Right ventricle myocardium superior (tissue), 1 donor: ENCODE measurements at regions not wholly inside any gene's neighbourhood (a gene's known extent, or its start where the extent isn't known, plus 50 kb on each side); places are given as distances from the start of the nearest gene placed in this dataset.
"Not testable (repeated sequence)": the region's sequence is repeated elsewhere in the genome, so short reads cannot be mapped to it uniquely, and the experiment has no call there.

ENCODE experiments used
- ATAC-seq: fragments of 200-7000 bp; cut with Tn5 transposase; one replicate; pipeline ENCODE4 v1.9.1; 2020; ENCODE audit warnings: mild to moderate bottlenecking; ENCODE audit not compliant: poor library complexity
- DNase-seq: peaks from one replicate; pipeline ENCODE4 v3.0.0-alpha.2; 2020
- intact Hi-C: fragments of 100-400 bp; cut with DNase I; formaldehyde crosslinking; loops from one replicate; pipeline ENCODE4 v1.11.2; 2022
- donor health status: DM: no; HTN: yes; CAD: no; lungs with severe emphysema.

- ATAC-seq (no peak), DNase-seq (no peak)
- intact Hi-C loops: no loop called here
Observed at GRCh38 chr10:130510755-130511154, 374.6 kb downstream of the GLRX3 start.

DNA sequence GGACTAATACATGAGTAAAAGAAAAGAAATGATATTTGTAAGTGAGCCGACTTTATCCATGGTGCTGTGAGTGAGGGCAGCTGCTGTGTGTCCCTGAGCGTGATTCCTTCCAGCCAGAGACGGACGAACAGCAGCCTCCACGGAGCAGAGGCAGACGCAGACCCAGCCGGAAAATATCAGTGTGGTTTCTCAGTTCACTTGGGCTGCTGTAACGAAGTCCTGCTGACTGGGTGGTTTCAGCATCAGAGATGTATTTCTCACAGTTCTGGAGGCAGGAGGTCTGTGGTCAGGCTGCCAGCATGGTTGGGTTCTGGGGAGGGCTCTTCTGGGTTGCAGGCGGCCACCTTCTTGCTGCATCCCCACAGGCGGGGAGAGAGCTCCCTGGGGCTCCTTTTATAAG, 375.6 kb downstream of the GLRX3 start:
- DNase-seq (no peak), ATAC-seq (no peak)
- intact Hi-C loops: no loop called here

DNA sequence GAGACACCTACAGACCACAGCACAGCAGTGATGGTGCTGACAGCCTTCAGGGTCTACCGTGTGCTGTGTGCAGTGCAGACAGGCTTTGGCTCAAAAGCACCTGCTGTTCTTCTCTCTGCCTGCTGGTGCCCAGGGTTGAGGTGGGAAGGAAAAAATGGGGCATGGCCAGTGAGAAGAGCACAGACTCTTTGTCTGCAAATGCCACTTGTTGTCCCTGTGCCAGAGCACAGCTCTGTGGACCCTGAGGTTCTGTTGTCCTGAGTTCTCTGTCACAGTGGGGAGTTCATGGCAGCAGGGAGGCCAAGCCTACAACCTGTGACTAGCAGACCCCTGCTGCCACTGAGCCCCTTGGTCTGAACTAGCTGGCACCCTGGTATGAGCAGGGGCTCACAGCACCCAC, 376.7 kb downstream of the GLRX3 start:
- DNase-seq (no peak), ATAC-seq (no peak)
- intact Hi-C loops: no loop called here

GRCh38 chr10:130513686-130514476, 377.7 kb downstream of the GLRX3 start:
- intact Hi-C loops: no loop called here
- DNase-seq: no peak
- ATAC-seq: no peak

DNA sequence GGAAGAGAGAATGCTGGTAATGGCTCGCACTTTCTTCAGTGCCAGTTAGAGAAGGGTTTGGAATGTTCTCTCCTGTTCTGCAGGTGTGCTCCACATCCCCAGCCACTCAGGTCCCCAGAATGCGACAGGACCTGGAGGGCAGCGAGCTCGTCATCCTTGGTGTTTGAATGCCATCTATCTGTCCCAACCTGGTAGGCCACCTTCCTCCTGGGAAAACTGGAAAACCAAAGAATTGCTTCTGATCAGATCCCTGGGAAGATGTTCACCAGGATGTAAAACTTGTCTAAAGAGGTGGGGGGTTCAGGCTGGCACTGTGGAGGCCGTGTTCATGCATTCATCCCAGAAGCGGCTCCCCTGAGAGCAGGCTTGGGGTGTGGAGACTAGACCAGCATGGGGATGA, 379.5 kb downstream of the GLRX3 start:
- DNase-seq: no peak
- intact Hi-C loops: no loop called here
- no peak for ATAC-seq

- DNase-seq (no peak), ATAC-seq (no peak)
- intact Hi-C loops: no loop called here
Observed at GRCh38 chr10:130516141-130516735, 380.0 kb downstream of the GLRX3 start.

- ATAC-seq, DNase-seq, intact Hi-C loops: not testable (repeated sequence)
Observed at GRCh38 chr10:130518921-130519320, 382.7 kb downstream of the GLRX3 start.

- intact Hi-C loops: no loop called here
- ATAC-seq (no peak), DNase-seq (no peak)
Observed at GRCh38 chr10:130519791-130520190, 383.6 kb downstream of the GLRX3 start.

DNA sequence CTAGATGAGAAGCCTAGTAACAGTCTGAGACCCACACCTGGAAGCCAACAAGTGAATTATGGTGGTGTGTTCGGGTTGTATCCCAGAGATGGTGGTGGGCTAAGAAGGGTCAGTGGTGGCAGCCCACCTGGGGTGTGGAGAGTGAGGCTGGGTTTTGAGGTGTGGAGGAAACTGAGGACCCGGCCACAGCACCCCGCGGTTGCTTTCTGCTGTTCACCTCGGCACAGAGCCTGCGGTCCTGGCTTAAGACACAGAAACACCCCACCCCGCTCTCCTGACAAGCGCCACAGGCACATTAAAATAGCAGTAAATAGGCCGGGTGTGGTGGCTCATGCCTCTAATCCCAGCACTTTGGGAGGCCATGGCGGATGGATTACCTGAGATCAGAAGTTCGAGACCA, 395.1 kb downstream of the GLRX3 start:
- DNase-seq (no peak), ATAC-seq (no peak)
- intact Hi-C loops: no loop called here

DNA sequence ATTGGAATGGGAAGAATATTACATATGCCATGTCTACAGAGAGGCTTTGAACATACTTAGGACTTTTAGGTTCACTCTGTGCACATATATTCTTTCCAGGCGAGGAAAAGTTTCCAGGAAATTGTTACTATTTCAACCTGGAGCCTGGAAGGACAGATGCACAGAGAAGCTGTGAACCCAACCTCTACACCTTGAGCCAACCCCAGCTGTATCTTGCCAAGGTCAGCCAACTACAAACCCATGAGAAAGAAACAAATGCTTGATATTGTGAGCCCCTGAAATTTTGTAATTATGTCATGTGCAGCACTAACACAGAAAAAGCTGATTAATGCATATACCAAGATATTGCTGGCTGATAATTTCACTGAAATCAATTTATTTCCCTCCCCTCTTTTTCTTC, 404.9 kb downstream of the GLRX3 start:
- intact Hi-C loops: no loop called here
- DNase-seq: no peak
- no peak for ATAC-seq

GRCh38 chr10:130542761-130543160, 406.6 kb downstream of the GLRX3 start:
- intact Hi-C loops: no loop called here
- DNase-seq (no peak), ATAC-seq (no peak)

GRCh38 chr10:130543794-130544193, 407.6 kb downstream of the GLRX3 start:
- intact Hi-C loops: no loop called here
- DNase-seq (no peak), ATAC-seq (no peak)

DNA sequence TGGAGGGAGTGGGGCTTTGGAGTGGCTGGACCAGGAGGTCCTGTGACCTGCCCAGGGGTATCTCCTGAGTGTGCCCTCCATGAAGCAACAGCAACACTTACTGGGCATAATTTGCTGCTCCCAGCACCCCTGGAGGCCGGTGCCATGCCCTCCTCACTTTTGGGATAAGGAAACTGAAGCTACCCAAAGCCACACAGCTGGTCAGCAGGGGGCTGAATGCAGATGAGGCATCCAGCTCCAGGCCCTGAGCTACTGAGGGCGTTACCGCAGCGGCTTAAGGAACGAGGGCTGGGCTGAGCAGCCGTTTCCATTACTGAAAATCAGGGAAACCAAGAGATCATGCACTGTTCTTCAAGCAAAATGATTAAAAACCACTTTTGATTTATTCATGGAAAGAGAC, 408.9 kb downstream of the GLRX3 start:
- intact Hi-C loops: no loop called here
- ATAC-seq (no peak), DNase-seq (no peak)

DNA sequence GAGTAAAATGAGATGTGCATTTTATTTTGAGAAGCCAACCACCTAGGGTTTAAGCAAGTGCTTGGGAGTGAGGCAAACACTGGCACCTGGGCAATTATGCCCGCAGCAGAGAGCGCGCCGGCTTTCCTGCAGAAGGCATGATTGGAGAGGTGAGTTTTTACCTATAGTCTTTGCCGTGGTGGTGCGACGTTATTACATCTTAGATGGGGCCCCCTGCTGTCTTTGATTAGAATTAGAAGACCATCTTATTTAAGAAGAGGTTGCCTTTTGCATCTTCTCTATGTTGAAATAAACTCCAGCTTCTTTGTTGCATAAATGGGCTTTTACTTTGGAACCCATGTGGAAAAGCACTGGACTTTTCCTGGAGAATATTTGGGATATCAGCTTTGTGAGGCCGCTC, 409.5 kb downstream of the GLRX3 start:
- intact Hi-C loops: no loop called here
- DNase-seq: no peak
- ATAC-seq: no peak

GRCh38 chr10:130546841-130547240, 410.6 kb downstream of the GLRX3 start:
- DNase-seq (no peak), ATAC-seq (no peak)
- intact Hi-C loops: no loop called here

DNA sequence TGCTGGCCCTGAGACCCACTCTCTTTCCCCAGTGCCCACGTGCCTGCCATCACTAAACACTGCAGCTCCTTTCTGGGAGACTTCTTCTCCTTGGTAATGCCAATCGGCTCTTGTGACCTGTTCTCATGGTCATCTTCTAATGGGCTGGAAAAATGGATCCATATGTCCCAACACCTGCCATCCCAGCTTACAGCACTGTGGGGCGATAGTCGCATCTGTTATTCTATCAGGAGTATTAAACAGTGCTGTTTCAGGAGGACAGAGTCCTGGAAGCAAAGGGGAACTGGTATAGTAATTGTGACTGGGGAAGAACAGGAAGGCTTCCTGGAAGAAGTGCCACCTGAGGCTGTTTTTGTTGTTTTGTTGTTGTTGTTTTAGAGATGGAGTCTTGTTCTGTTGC, 411.2 kb downstream of the GLRX3 start:
- ATAC-seq (no peak), DNase-seq (no peak)
- intact Hi-C loops: no loop called here

DNA sequence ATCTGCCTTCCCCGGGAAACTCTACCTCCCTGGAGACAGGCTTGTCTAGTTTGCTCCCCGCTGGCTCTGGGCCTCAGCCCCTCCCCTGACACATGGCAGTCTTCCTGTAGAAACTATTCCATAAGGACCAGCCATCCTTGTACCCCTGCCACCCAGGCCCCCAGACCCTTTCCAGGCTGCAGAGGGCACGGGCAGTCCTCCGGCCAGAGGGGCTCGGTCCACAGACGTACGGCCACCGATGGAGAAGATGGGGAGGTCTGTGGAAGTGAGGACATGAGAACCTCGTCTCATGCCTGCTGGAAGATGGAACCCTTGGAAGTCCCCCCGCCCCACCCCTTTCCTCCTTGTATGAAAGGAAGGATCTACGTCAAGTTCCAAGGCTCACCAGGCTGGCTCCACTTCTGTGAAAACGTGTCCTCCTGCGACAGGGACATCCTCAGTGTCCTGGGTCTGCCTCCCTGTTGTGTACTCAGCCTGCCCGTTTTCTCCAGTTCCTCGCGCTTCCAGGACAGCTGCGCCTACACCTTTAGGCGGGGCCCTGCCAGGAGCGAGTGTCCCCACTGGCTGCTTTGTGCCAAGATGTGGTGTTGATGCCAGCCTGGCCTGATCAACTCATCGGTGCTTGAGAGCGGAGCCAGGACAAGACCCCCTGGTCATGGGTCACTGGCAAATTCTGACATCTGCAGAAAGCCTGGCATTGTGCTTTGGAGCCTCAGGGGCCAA, 414.9 kb downstream of the GLRX3 start:
- intact Hi-C loops: no loop called here
- DNase-seq (no peak), ATAC-seq (no peak)

- intact Hi-C loops: no loop called here
- DNase-seq (no peak), ATAC-seq (no peak)
Observed at GRCh38 chr10:130551676-130552075, 415.5 kb downstream of the GLRX3 start.

DNA sequence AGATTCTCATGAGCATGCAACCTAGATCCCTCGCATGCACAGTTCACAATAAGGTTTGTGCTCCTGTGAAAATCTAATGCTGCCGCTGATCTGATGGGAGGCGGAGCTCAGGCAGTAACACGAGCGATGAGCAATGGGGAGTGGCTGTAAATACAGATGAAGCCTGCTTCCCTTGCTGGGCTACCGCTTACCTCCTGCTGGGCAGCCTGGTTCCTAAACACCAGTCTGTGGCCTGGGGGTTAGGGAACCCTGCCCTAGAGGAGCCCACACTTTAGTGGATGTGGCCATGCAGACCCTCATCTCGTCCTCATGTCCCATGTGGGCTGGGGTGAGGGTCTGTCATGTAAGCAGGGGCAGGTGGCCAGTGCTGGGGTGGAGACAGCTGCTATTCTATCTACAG, 417.6 kb downstream of the GLRX3 start:
- intact Hi-C loops: no loop called here
- no peak for ATAC-seq
- no peak for DNase-seq
